Gastroesophageal sphincter (tissue), 3 donors: ENCODE measurements at regions not wholly inside any gene's neighbourhood (a gene's known extent, or its start where the extent isn't known, plus 50 kb on each side); places are given as distances from the start of the nearest gene placed in this dataset.

ENCODE experiments used
- POLR2AphosphoS5 ChIP-seq: sonication (generic); formaldehyde crosslinking; IDR thresholded peaks from one replicate; pipeline ENCODE4 v1.6.1; 2017; ENCODE audit warnings: antibody characterized with exemption
- TF ChIP-seq, protein P1 (sequence below), 4 experiments: fragments of 200-600 bp in 2 of 4; fragments of 450-650 bp in 2 of 4; sonication (generic) in 1 of 4; IDR thresholded peaks; one replicate each; pipeline ENCODE4 v1.5.1; 2017 to 2019; ENCODE audit warnings: antibody characterized with exemption in 4 of 4, mild to moderate bottlenecking in 2 of 4, moderate library complexity in 2 of 4

- no peak for TF ChIP-seq POLR2AphosphoS5
- TF ChIP-seq, protein P1, sequence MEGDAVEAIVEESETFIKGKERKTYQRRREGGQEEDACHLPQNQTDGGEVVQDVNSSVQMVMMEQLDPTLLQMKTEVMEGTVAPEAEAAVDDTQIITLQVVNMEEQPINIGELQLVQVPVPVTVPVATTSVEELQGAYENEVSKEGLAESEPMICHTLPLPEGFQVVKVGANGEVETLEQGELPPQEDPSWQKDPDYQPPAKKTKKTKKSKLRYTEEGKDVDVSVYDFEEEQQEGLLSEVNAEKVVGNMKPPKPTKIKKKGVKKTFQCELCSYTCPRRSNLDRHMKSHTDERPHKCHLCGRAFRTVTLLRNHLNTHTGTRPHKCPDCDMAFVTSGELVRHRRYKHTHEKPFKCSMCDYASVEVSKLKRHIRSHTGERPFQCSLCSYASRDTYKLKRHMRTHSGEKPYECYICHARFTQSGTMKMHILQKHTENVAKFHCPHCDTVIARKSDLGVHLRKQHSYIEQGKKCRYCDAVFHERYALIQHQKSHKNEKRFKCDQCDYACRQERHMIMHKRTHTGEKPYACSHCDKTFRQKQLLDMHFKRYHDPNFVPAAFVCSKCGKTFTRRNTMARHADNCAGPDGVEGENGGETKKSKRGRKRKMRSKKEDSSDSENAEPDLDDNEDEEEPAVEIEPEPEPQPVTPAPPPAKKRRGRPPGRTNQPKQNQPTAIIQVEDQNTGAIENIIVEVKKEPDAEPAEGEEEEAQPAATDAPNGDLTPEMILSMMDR (IDR thresholded peaks at IDR 0.05): no peak
Measured at GRCh38 chr9:706073-706472, 135.4 kb upstream of the DMRT1 start.
